SK-N-DZ (cell line): ENCODE measurements at regions not wholly inside any gene's neighbourhood (a gene's known extent, or its start where the extent isn't known, plus 50 kb on each side); places are given as distances from the start of the nearest gene placed in this dataset.

Experiments used
- DNase-seq: peaks from one replicate; pipeline ENCODE4 v3.0.0-alpha.2; 2015; ENCODE audit warnings: low spot score

DNA sequence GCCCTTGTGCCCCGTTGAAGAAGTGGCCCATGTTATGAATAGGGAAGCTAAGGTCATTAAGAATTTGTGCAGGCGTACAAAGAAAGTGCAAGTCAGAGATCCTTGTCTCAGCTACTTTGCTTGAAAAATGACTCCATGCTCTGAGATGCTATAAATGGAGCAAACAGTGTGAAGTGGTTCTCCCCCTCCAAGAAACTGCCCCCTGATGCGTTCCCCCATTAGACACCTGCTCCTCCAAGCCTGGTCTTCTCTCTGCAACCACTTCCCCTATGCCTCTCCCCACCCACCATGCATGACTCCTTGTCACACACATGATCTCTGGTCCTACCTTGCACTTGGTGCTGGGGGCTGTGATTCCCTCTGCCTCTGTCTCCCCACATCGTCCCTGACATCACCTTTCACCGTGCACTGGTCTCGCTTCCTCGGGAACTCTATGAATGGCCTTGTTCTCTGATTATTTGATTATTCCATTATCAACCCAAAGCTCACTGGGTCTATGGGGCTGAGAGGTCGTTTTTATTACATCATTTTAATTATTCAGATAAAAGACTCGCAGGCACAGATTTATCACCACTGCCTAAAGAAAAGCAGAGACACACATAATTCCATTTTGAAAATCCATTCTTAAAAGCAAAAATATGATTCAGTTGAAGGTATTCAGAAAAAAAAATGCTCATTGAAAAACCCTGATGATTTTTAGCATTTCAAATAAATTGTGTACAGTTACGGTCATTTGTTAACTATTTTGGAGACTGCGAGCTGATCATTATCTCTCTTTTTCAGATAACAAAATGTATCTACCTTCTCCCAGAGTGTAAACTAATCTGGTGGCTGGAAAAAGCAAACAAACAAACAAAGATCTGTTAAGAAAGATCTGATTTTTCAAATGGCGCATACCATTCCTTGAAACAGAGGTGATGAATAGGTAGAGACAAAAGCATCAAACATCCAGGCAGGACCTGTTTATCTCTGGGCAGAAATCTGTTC lies 294.9 kb downstream of the SOX11 start:
- DNase-seq: no peak

DNA sequence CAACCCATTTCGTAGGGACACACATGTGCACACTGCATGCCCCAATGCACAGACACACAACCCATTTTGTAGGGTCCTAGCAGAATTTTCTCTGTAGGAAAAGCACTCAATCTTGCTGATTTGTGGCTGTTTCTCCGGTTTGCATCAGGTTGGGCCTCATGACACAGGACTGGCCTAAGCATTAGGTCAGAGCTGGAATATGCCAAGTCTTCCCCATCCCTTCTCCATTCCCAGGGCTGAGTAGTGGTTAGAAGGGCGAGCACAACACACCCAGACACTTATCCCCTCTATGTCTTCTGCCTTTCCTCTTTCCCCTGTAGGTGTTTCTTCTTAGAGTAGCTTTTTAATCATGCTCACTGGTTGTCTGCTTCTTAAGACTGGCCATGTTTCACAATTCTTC lies 295.9 kb downstream of the SOX11 start:
- DNase-seq: no peak

DNA sequence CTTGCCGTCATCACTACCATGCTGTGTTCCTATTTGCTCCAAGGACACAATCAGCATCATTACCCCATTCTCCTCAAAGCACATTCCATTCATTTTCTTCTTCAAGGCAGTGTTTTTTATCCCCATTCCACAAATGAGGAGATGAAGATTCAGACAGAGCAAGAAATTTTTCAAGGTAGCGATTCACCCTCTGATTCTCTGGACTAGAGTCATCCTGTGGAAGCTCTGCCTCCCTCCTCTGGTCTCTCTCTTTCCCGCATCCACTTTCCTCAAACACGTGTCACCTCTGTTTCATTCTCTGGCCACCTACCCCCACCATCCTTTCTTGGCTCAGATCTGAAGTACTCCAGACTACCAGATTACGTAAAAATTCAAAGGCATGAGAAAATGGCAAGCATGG lies 297.9 kb downstream of the SOX11 start:
- no peak for DNase-seq

DNA sequence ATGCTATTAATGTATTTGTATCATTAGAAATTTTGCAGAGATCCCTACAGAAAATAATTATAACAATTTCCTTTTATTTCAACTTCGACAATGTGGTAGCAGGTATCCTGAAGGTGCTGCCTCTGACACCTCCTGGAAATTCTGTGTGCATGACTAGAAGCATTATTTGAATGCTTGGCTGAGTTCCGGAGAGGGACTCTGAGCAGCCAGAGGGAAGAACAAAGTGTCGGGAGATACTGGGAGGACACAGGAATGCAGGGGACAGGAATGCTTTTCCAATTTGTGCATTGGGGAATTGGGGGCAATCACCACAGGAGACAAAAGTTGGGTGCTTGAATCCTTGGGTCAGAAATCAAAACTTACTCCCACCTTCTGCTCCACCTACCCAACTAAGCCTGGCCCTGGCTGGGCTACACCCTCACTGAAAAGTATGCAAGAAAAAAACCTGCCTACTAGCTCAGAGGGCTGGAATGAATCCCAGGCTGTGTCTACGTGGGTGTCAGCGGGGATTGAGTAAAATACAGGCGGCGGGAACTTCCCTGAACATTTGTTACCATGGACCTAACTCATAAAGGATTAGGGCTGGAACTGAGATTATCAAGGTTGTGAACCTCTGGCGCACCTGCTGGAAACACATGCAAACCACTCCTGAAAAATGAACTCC lies 299.3 kb downstream of the SOX11 start:
- no peak for DNase-seq

DNA sequence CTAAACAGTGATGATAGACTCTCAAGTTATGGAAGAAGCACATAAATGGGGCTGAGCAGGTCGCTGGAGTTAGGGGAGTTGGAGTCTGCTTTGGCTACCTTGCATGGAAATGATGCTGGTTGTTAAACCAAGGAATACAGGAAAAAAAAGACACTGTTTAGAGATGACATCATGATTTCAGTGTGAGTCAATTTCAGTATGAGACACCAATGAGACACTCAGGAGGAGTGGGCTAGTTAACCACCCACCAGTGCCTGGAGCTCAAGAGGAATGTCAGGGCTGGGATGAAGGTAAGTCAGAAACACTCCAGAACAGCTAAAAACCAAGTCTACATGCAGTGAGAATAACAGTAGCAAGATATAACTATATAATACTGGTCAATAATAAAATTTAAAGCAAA lies 303.6 kb downstream of the SOX11 start:
- DNase-seq: no peak

DNA sequence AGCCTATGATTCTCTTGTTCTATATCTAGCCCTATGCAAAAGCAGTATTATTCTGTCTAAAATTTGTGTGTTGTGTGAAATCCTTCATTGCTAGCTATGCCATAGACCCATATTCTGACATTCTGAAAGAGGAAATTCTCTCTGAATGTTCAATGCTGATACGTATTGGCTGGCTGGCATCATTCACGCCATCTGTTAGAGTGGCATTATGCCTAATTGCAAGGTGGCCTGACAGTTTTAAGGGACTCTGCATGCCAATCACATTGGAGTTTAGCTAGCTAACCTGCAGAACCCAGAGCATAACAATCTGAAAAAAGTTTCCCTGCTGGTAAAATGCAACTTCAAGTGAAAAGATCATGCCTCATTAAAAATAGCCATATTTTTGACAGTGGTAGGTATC lies 316.0 kb downstream of the SOX11 start:
- DNase-seq: no peak

DNA sequence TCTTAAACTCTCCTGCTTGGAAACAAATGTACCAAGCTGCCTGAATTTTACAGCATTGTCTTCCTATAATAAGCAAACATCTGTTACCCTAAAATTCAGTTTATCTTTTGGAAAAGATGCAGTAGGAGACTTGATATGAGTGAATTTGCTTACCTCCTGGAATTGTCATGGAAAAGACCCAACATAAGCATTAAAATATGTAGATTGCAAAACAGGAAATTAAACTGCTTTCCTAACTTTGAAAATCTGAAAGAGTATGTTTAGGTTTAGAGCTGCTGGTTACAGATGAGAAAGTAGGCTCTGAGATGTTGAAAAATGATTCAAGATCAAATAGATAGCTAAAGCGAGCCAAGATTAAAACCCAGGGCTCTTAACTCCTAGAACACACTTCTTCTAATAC lies 316.5 kb downstream of the SOX11 start:
- no peak for DNase-seq

DNA sequence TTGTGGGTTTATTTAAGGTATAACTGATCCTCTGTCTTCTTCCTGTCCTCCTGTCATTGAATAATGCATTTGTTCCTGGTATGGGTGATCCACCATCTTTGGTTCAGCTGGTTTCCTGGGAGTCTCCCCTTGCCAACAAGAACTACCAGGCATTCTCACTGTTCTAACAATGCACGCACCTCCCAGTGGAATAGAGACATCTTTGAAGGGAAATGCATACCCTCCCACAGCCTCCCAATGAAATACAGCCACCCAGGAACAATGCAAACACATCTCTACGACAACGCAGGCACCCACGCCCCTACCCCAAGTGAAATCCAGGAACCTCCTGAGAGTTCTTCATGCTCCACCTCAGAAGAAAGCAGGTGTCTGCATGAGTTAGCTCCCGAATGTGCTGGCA lies 318.0 kb downstream of the SOX11 start:
- no peak for DNase-seq

DNA sequence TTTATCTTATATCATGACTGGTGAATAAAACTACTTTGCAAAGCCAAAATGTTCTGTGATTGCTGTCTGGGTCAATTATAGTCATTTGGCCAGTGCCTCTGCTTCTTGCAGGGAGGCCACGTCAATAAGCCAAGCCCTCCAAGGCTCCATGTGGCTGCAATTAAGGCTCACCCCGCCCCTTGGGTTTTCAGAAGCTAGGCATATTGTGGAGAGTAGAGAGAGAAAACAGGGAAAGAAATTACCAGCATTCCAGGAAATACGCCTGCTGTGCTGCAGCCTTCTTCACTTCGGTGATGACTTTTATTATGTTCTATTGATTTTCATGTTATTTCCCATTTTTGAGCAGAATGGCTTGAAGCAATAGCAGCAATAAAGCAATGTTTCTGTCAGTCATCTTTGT lies 319.7 kb downstream of the SOX11 start:
- peak; percentile 56 for DNase-seq

DNA sequence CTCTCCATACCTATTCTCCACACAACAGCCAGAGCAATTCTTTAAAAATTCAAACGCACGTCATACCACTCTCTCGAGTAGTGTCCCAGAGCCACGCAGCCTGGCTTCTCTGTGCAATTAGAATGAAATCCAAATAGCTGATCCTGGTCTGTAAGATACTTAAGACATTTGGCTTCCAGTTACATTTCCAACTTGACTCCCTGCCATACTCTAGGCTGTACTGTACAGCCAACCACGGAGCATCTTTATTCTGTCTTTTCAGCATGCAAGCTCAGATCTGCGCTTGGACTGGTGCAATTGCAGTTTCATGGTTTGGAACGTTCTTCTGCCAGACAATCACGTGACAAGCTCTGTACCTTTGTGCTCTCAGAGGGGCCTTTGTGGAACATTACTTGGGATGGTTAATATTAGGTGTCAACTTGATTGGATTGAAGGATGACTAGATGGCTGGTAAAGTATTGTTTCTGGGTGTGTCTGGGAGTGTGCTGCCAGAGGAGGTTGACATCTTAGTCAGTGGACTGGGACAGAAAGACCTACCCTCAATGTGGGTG lies 325.6 kb downstream of the SOX11 start:
- no peak for DNase-seq

DNA sequence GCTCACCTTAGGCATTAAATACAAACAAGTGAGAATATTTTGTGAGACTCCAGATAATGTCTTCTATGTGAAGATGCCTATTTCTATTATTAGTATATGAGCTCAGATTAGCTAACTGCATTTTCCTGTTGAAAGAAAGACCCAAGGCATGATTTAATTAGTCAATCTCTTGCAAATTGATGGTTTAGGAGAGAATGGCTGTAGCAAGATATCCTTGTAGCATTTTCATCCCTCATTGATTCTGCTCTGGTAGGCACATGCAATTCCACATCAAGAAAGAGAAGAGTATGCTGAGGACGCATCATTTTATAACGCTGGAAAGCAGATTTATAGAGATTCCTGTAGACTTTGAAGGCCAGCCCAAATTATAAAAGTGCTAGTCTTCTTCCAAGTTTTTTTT lies 332.0 kb downstream of the SOX11 start:
- DNase-seq: no peak

DNA sequence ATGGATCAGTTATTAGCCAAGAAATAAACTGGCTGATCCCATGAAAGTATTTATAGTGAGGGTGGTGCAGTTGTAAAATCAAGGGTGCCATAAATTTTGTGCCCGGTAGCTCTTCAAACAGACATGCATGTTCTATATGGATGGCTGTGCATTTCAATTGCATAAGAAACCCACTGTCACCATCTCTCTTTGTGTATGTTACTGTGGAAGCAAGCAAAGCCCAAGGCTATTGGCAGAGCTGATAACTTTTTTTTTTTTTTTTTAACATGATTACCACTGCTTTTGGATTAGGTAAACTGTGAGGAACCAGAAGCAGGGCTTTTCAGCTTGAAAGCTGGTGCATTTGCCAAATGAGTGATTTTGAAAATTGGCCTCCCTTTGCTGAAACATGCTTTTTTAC lies 332.6 kb downstream of the SOX11 start:
- no peak for DNase-seq

DNA sequence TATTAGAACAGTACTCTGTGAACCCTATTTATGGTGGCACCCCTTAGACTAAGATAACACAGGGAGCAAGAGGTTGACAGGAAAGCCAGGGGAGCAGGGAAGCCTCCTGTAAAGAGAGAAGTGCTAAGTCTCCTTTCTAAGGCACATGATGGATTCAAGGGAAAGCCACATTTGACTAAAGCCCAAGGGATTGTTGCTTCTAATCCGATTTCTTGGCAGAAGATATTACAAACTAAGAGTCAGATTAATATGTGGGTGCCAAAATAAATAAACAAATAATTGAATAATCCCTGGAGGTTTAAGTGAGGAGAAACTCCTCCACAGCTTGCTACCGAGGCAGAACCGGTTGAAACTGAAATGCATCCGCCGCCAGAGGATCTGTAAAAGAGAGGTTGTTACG lies 333.2 kb downstream of the SOX11 start:
- no peak for DNase-seq

DNA sequence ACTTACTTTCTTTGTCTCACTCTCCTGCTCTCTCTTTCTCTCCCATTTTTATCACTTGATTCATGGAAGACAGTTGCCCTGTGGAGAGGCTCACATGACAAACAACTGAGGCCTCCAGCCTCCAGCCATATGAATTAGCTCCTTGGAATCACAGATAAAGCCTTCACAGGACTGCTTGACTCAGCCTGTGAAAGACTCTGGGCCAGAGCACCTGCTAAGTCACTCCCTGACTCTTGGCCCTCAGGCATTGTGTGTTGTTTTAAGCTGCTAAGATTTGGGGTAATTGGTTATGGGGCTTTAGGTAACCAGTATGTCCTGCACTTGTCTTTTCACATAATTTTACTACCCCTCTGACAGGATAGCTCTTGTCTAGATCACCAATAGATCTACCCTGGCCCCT lies 334.9 kb downstream of the SOX11 start:
- no peak for DNase-seq

DNA sequence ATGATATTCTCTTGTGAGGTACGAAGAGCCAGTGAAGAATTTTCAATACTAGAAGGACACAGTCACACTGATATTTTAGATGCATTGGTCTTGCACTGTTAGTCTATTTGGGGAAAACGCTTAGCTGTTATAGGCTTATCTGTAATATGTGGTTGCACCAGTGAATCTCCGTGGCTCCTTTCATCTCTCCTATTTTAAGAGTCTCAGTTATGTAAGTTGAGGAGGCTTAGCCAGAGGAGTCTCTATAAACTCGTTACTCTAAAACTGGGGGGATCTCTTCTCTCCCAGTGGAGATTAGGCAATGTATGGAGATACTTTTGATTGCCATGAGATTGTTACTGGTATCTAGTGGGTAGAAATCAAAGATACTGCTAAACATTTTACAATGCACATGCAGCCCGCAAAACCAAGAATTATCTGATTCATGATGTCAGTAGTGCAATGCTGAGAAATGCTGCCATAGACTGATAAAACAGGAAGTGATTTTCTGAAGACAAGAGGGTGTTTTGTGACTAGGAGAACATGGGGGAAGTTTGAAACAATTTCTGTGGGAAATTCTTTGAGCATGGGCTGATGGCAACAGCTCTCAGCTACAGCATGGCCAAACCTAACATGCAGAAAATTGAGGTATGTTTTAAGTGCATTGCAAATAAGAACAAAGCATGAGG lies 339.1 kb downstream of the SOX11 start:
- no peak for DNase-seq

DNA sequence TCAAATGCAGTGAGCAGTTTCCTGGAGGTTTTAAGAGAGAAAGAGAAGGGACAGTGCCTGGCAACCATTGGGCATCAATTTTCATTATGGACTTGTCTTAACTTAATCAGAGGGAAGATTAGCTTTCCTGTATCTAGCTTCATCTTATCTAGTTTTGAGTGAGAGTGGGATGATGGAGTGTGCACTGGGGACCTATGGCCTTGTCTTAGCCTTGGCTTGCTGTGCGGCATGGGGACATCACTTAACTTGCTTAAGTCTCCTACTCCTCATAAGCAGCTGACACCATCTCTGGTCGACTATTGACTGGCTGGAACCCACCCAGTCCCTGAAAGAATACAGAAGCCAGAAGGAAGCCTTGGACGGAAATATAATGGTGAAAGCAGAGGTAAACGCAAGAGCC lies 344.0 kb downstream of the SOX11 start:
- peak; percentile 98 for DNase-seq

DNA sequence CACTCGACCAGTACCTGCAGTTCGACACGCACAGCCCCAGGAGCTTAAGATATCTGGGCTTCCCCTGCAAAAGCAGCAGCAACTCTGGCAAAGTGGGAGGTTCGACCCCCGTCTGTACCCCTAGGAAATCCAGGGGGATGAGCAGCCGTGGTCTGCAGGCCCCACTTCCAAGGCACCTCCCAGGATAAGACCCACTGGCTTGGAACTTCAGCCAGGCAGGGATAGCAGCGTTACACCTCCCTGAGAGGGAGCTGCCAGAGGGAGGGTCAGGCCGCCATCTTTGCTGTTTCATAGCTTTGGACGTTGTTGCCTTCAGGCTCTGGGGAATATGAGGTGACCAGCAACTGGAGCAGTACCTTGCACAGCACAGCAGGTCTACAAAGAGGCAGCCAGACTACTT lies 351.1 kb downstream of the SOX11 start:
- no peak for DNase-seq

DNA sequence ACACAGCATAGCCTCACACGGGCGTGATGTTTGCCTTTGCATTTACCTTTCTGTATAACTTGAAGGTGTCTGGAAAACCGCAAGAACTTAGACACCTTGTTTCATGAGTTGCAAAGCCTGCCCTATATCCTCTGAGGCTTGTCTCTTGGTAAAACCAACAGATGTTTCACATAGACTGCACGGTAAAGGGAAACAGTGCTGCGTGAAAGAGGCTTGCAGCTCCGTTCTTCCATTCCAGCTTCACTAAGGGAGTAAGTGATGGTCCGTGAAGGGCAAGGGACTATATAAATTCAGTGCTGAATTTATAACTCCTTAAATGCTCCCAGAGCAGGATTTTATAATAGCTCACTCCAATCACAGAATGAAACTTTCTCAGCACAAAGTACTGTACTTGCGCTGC lies 360.5 kb downstream of the SOX11 start:
- DNase-seq: no peak

DNA sequence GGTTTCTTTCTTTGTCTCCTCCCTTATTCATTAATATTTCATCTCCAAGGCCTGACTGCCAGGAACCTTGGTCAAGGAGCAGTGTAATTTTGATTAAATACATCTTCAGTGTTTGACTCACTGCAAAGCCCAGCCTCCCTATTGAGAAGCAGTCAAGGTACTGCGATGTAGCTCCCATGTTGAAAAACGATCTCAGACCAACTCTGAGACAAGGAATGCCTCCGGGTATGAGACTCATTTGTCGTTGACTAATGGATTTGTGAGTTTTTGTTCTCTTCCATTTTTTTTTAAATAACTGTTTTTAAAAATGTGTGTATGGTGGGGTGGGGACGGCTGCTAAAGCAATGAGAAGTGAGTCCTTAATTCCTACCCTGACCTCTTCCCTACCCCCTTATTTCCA lies 361.6 kb downstream of the SOX11 start:
- DNase-seq: no peak

DNA sequence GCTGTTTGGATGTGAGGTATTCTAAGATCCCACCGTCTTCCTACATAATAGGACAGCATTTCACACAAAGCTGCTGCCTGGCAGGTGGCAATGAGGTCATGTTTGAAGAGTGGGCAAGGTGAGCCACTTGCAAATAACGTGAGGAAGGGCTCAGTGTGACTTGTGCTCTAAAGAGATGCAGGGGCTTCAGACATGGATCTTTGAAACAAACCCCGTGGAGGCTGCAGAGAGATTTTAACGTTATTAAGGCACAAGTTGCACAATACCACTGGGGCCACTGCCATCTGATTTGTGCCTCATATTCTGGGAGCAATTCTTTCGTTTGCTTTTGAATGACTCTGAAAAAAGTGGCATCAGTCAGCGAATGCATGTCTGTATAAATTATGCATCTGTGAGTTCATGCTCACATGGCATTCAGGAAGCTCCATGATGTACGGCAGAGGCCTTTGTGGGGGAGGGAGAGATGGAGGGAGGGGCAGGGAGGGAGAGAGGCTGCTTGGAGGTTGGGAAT lies 362.0 kb downstream of the SOX11 start:
- no peak for DNase-seq

DNA sequence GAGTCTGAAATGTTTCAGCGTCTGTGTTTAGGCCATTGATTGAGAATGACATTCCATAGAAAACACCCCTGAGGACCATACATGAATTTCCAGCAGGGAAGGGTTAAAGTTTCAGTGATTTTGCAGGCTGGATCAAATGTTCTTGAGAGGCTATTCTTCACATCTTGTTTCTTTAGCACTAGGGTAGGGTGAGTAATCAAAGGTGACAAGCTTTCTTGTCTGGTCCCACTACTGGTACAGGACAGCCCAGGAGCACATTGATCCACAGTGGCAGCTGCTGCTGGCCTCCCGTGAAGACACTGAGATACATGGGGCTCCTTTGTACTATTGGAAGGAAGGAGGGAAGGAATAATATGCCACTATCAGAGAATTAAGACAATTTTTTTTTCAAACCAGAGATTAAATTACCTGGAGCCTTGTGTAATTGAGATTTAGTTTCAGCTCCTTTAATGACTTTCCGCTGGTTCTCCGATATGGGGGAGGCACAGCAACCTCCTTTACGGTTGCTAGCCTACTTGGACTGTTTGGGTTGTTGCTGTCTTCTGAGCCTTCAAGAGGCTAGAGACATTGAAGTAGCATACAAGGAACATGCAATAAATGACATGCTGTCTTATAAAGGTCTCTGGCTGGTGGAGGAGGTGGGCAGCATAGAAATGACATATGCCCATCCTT lies 368.9 kb downstream of the SOX11 start:
- no peak for DNase-seq
